ENCODE measurements at regions not wholly inside any gene's neighbourhood (a gene's known extent, or its start where the extent isn't known, plus 50 kb on each side); places are given as distances from the start of the nearest gene placed in this dataset.

- FAIRE-seq = no peak
Observed at GRCh38 chr3:187618722-187619121, 51.5 kb downstream of the SST start.

More at GRCh38 chr3:187618722-187619121, 51.5 kb downstream of the SST start:
- CTCF ChIA-PET (ENCODE audit: low intra/inter-chr PET ratio) = no interaction called here
- WGBS (ENCODE audit: insufficient coverage, low coverage, missing lambda C conversion rate) = 0% methylated on average over 3 of the region's 3 CpGs
- intact Hi-C loops (cut with micrococcal nuclease) (loop anchor here (5.0 kb wide), 1 partner anchor 396 kb away; no protein-coding TSS in a partner anchor), in situ Hi-C loops (cut with MboI) (no loop called here)
- Histone ChIP-seq H4K20me1 (replicated peaks; ENCODE audit: control insufficient read depth, insufficient read depth, low read length) (no peaks in the 10 kb centered on the region), H3K27ac (ENCODE audit: extremely low read depth, low read depth, low read length) (no peak overlapping the region), H3K79me2 (ENCODE audit: control insufficient read depth, insufficient read depth, low read length) (no peaks in the 10 kb centered on the region), H3K36me3 (ENCODE audit: control insufficient read depth, insufficient read depth, low read length) (no peaks in the 10 kb centered on the region), H3K4me1 (replicated peaks in 1 of 2; ENCODE audit: control insufficient read depth in 2 of 2, insufficient read depth in 2 of 2, low read length in 2 of 2) (no peaks in the 10 kb centered on the region), H3K4me2 (ENCODE audit: insufficient read depth, low read length) (no peak overlapping the region), H3K27me3 (ENCODE audit: control insufficient read depth in 2 of 2, insufficient read depth in 2 of 2, low read length in 2 of 2) (no peaks in the 10 kb centered on the region; a peak in 2 of 5 replicates), H3K4me3 (no peak overlapping the region), H3K9me3 (replicated peaks; ENCODE audit: control insufficient read depth, insufficient read depth, low read depth, low read length) (no peaks in the 10 kb centered on the region), H3K9ac (ENCODE audit: insufficient read depth in 1 of 2, low read depth in 2 of 2, low read length in 2 of 2) (no peak overlapping the region), H2AFZ (ENCODE audit: low read depth, low read length) (no peak overlapping the region), H3K9me1 (ENCODE audit: control insufficient read depth, insufficient read depth, low read length) (no peaks in the 10 kb centered on the region)
- no TSS peak for BruUV-seq (replicated peaks)
- ATAC-seq (no peak), DNase-seq (ENCODE audit: extremely low read depth in 1 of 4, low spot score in 3 of 4) (no peak)
- TF ChIP-seq MAFK (IDR thresholded peaks at IDR 0.05; ENCODE audit: low read length) (no peak), ARHGAP35 (IDR thresholded peaks at IDR 0.05; ENCODE audit: partially characterized antibody) (no peak), CREBBP (IDR thresholded peaks at IDR 0.05; ENCODE audit: low read depth, low read length) (no peak), GATA2 (CRISPR knock-in tag; IDR thresholded peaks at IDR 0.05) (no peak), MAFG (tag; conservative IDR thresholded peaks at IDR 0.05) (no peak), CBX1 (IDR thresholded peaks at IDR 0.05; ENCODE audit: low read depth) (no peak), POLR3G (IDR thresholded peaks at IDR 0.05; ENCODE audit: extremely low read depth, insufficient read length, insufficient replicate concordance) (no peak), IRF1 (CRISPR knock-in tag; IDR thresholded peaks at IDR 0.05; ENCODE audit: borderline replicate concordance) (no peak), MTA2 (IDR thresholded peaks at IDR 0.05; ENCODE audit: low read depth) (no peak), NELFE (IDR thresholded peaks at IDR 0.05; ENCODE audit: insufficient read depth, insufficient read length) (no peak), ZBTB34 (CRISPR knock-in tag; IDR thresholded peaks at IDR 0.05) (no peak), SRSF3 (IDR thresholded peaks at IDR 0.05; ENCODE audit: insufficient read depth, low read length) (no peak), ZNF184 (CRISPR knock-in tag; IDR thresholded peaks at IDR 0.05) (no peak), SOX6 (IDR thresholded peaks at IDR 0.05) (no peak)
- POLR2A ChIA-PET = no interaction called here

Measured in K562 (cell line).